ENCODE measurements at regions not wholly inside any gene's neighbourhood (a gene's known extent, or its start where the extent isn't known, plus 50 kb on each side); places are given as distances from the start of the nearest gene placed in this dataset.
"Not testable (repeated sequence)": the region's sequence is repeated elsewhere in the genome, so short reads cannot be mapped to it uniquely, and the experiment has no call there.

DNA sequence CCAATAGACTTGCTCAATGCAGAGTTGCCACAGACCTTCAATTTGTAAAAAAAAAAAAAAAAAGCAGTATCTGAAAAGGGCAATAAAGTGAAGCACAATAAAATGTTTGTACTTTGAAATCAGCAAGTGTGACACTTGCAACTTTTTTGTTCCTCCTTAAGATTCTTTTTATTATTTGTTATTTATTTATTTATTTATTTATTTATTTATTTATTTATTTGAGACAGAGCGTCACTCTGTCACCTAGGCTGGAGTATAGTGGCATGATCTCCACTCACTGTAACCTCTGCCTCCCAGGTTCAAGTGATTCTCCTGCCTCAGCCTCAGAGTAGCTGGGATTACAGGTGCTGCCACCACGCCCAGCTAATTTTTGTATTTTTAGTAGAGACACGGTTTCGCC is 416.5 kb upstream of the RORB start:
- TF ChIP-seq, protein P1, sequence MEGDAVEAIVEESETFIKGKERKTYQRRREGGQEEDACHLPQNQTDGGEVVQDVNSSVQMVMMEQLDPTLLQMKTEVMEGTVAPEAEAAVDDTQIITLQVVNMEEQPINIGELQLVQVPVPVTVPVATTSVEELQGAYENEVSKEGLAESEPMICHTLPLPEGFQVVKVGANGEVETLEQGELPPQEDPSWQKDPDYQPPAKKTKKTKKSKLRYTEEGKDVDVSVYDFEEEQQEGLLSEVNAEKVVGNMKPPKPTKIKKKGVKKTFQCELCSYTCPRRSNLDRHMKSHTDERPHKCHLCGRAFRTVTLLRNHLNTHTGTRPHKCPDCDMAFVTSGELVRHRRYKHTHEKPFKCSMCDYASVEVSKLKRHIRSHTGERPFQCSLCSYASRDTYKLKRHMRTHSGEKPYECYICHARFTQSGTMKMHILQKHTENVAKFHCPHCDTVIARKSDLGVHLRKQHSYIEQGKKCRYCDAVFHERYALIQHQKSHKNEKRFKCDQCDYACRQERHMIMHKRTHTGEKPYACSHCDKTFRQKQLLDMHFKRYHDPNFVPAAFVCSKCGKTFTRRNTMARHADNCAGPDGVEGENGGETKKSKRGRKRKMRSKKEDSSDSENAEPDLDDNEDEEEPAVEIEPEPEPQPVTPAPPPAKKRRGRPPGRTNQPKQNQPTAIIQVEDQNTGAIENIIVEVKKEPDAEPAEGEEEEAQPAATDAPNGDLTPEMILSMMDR (conservative IDR thresholded peaks at IDR 0.05) = not testable (repeated sequence)
- not testable (repeated sequence) for TF ChIP-seq ZFX (IDR thresholded peaks at IDR 0.05)

All from C4-2B (cell line).